Kidney epithelial cell (primary cell): ENCODE measurements at regions not wholly inside any gene's neighbourhood (a gene's known extent, or its start where the extent isn't known, plus 50 kb on each side); places are given as distances from the start of the nearest gene placed in this dataset.

ENCODE experiments used
- DNase-seq: peaks from one replicate; pipeline ENCODE4 v3.0.0-alpha.2; 2010; ENCODE audit warnings: low read depth
- H3K27me3 ChIP-seq: 2 replicates; pipeline ENCODE4 v1.6.0; 2011; ENCODE audit warnings: low read length; ENCODE audit not compliant: control insufficient read depth, insufficient read depth
- H3K36me3 ChIP-seq: 2 replicates; pipeline ENCODE4 v1.5.1; 2011; ENCODE audit warnings: low read length; ENCODE audit not compliant: control insufficient read depth, insufficient read depth
- H3K4me3 ChIP-seq: 2 replicates; pipeline ENCODE4 v1.5.1; 2011; ENCODE audit warnings: low read depth, mild to moderate bottlenecking, control low read depth, low read length
- TF ChIP-seq, protein P1 (sequence below): IDR thresholded peaks from 2 replicates; pipeline ENCODE4 v1.5.1; 2011; ENCODE audit warnings: mild to moderate bottlenecking, moderate library complexity, low read length, control low read depth, inconsistent platforms; ENCODE audit not compliant: insufficient read depth, poor library complexity, severe bottlenecking

- Histone ChIP-seq H3K36me3 (no peaks in the 10 kb centered on the region), H3K4me3 (no peak overlapping the region), H3K27me3 (no peaks in the 10 kb centered on the region)
- TF ChIP-seq, protein P1, sequence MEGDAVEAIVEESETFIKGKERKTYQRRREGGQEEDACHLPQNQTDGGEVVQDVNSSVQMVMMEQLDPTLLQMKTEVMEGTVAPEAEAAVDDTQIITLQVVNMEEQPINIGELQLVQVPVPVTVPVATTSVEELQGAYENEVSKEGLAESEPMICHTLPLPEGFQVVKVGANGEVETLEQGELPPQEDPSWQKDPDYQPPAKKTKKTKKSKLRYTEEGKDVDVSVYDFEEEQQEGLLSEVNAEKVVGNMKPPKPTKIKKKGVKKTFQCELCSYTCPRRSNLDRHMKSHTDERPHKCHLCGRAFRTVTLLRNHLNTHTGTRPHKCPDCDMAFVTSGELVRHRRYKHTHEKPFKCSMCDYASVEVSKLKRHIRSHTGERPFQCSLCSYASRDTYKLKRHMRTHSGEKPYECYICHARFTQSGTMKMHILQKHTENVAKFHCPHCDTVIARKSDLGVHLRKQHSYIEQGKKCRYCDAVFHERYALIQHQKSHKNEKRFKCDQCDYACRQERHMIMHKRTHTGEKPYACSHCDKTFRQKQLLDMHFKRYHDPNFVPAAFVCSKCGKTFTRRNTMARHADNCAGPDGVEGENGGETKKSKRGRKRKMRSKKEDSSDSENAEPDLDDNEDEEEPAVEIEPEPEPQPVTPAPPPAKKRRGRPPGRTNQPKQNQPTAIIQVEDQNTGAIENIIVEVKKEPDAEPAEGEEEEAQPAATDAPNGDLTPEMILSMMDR = no peak
- DNase-seq = no peak
Measured at GRCh38 chr13:38017320-38017719, 147.7 kb upstream of the TRPC4 start.

DNA sequence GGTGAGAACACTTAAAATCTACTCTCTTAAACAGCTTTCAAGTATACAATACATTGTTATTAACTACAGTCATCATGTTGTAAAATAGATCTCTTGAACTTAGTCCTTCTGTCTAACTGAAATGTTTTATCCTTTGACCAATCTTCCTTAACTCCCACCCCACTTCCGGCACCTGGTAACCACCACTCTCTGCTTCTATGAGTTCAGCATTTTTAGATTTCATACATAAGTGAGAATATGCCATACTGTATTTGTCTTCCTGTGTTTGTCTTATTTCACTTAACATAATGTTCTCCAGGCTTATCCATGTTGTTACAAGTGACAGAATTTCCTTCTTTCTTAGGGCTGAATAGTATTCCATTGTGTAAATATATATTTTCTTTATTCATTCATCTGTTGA lies 144.1 kb upstream of the TRPC4 start:
- H3K4me3 ChIP-seq = no peak overlapping the region

DNA sequence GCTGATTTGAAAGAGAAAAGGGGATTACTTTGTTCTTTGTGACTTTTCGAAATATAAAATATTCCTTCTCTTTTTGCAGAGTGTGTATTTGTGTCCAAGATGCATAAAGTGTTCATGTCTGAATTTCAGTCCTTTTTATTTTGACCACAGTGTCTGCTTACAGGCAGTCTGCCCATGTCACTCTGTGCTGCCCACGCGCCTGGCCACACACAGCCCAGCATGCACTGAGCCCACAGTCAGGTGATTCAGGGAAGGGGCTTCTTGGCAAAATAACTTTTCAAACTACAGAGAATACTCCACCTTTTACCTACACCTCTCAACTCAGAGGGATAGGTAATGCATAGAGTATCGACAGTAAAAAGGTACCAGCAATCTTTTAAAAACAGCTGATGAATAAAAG lies 142.5 kb upstream of the TRPC4 start:
- TF ChIP-seq, protein P1 = no peak
- no peak for DNase-seq

More for the DNA sequence above, 144.1 kb upstream of the TRPC4 start:
- no peaks in the 10 kb centered on the region for H3K27me3 ChIP-seq
- DNase-seq = no peak
- TF ChIP-seq, protein P1 = no peak
- no peaks in the 10 kb centered on the region for H3K36me3 ChIP-seq

GRCh38 chr13:38008636-38009035 lies 139.1 kb upstream of the TRPC4 start:
- no peak overlapping the region for H3K4me3 ChIP-seq
- no peaks in the 10 kb centered on the region for H3K27me3 ChIP-seq
- DNase-seq = no peak
- no peaks in the 10 kb centered on the region for H3K36me3 ChIP-seq
- TF ChIP-seq, protein P1 = no peak

More for the DNA sequence above, 142.5 kb upstream of the TRPC4 start:
- Histone ChIP-seq H3K4me3 (no peak overlapping the region), H3K36me3 (no peaks in the 10 kb centered on the region), H3K27me3 (no peaks in the 10 kb centered on the region)

- no peak overlapping the region for H3K4me3 ChIP-seq
- TF ChIP-seq, protein P1 = no peak
- H3K36me3 ChIP-seq = no peaks in the 10 kb centered on the region
- no peak for DNase-seq
- H3K27me3 ChIP-seq = no peaks in the 10 kb centered on the region
Measured at GRCh38 chr13:38002606-38003005, 133.0 kb upstream of the TRPC4 start.

GRCh38 chr13:37997641-37998040 lies 128.1 kb upstream of the TRPC4 start:
- TF ChIP-seq, protein P1 = no peak
- DNase-seq = no peak
- no peak overlapping the region for H3K4me3 ChIP-seq
- H3K36me3 ChIP-seq = no peaks in the 10 kb centered on the region
- H3K27me3 ChIP-seq = no peaks in the 10 kb centered on the region
